ENCODE measurements at regions not wholly inside any gene's neighbourhood (a gene's known extent, or its start where the extent isn't known, plus 50 kb on each side); places are given as distances from the start of the nearest gene placed in this dataset.

- no peak overlapping the region for H3K4me3 Mint-ChIP-seq (ENCODE audit: low read depth, unreplicated experiment)
- no peak overlapping the region for H3K27ac Mint-ChIP-seq (ENCODE audit: unreplicated experiment)
- BruUV-seq (replicated peaks) = no TSS peak
- CTCF ChIA-PET = no interaction called here
- peaks cover 3% of the 10 kb centered on the region for H3K9me3 Mint-ChIP-seq (ENCODE audit: low read depth, unreplicated experiment)
- H3K36me3 Mint-ChIP-seq (ENCODE audit: insufficient read depth, unreplicated experiment) = no peaks in the 10 kb centered on the region
- peaks cover 9% of the 10 kb centered on the region for H3K4me1 Mint-ChIP-seq (ENCODE audit: low read depth, unreplicated experiment)
- DNase-seq = peak; percentile 59
- intact Hi-C loops (cut with micrococcal nuclease; ENCODE audit: unreplicated experiment) = loop anchor here (2.0 kb wide), 1 partner anchor 57 kb away; no protein-coding TSS in a partner anchor
- TF ChIP-seq CTCF (IDR thresholded peaks at IDR 0.05; ENCODE audit: unreplicated experiment) = no peak
- H3K27me3 Mint-ChIP-seq (ENCODE audit: unreplicated experiment) = no peaks in the 10 kb centered on the region
Measured at GRCh38 chr15:45919806-45920205, 285.0 kb downstream of the SQOR start.

DNA sequence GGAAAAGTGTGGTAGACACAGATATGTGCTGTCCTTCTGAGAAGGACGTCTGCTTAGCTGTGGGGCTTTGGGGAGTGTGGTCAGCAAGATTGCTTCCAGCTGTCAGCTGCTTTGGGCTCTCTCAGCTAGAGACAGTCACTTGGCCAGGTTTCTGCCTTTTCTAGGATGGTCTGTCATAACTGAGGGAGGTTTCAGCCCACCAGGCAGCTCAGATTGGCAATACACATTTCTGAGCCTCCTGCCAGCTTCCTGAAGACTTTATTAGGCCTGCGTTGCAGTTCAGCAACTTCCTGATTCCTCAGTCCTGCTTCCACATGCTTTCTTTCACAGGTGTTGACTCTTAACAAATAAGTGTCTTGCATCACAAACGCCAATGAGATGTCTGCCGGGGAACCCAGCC lies 286.5 kb downstream of the SQOR start:
- peaks cover 9% of the 10 kb centered on the region for H3K4me1 Mint-ChIP-seq (ENCODE audit: low read depth, unreplicated experiment)
- H3K4me3 Mint-ChIP-seq (ENCODE audit: low read depth, unreplicated experiment) = no peak overlapping the region
- intact Hi-C loops (cut with micrococcal nuclease; ENCODE audit: unreplicated experiment) = no loop called here
- no peak for TF ChIP-seq CTCF (IDR thresholded peaks at IDR 0.05; ENCODE audit: unreplicated experiment)
- DNase-seq = peak; percentile 10
- H3K9me3 Mint-ChIP-seq (ENCODE audit: low read depth, unreplicated experiment) = peaks cover 3% of the 10 kb centered on the region
- no peaks in the 10 kb centered on the region for H3K36me3 Mint-ChIP-seq (ENCODE audit: insufficient read depth, unreplicated experiment)
- peak overlapping the region; percentile 1 for H3K27ac Mint-ChIP-seq (ENCODE audit: unreplicated experiment)
- no TSS peak for BruUV-seq (replicated peaks)
- no peaks in the 10 kb centered on the region for H3K27me3 Mint-ChIP-seq (ENCODE audit: unreplicated experiment)
- CTCF ChIA-PET = no interaction called here

- no peak for TF ChIP-seq CTCF (IDR thresholded peaks at IDR 0.05; ENCODE audit: unreplicated experiment)
- intact Hi-C loops (cut with micrococcal nuclease; ENCODE audit: unreplicated experiment) = no loop called here
- Mint-ChIP-seq H3K4me3 (ENCODE audit: low read depth, unreplicated experiment) (no peak overlapping the region), H3K4me1 (ENCODE audit: low read depth, unreplicated experiment) (peaks cover 9% of the 10 kb centered on the region), H3K36me3 (ENCODE audit: insufficient read depth, unreplicated experiment) (no peaks in the 10 kb centered on the region), H3K9me3 (ENCODE audit: low read depth, unreplicated experiment) (peaks cover 3% of the 10 kb centered on the region), H3K27ac (ENCODE audit: unreplicated experiment) (peak overlapping the region; percentile 1), H3K27me3 (ENCODE audit: unreplicated experiment) (no peaks in the 10 kb centered on the region)
- no TSS peak for BruUV-seq (replicated peaks)
- CTCF ChIA-PET = interaction anchor here (0.7 kb wide), 1 partner anchor 46 kb away, joined by 6 read pairs; no protein-coding TSS in a partner anchor
- no peak for DNase-seq
Measured at GRCh38 chr15:45921978-45922377, 287.1 kb downstream of the SQOR start.

DNA sequence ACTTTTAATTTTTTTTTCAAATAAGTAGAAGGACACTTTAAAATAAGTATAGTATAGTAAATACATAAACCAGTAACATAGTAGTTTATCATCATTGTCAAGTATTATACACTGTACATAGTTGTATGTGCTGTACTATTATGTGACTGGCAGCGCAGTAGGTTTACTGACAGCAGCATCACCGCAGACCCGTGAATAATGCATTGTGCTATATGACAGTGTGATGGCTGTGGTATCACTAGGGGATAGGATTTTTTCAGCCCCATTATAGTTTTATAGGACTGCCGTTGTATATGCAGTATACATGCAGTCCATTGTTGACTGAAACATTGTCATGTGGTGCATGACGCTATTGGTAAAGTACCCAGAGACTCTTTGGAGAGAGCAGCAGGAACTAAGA lies 306.5 kb downstream of the SQOR start:
- intact Hi-C loops (cut with micrococcal nuclease; ENCODE audit: unreplicated experiment) = no loop called here
- no peaks in the 10 kb centered on the region for H3K27me3 Mint-ChIP-seq (ENCODE audit: unreplicated experiment)
- no peak for DNase-seq
- no peak overlapping the region for H3K27ac Mint-ChIP-seq (ENCODE audit: unreplicated experiment)
- H3K4me3 Mint-ChIP-seq (ENCODE audit: low read depth, unreplicated experiment) = no peak overlapping the region
- no peaks in the 10 kb centered on the region for H3K9me3 Mint-ChIP-seq (ENCODE audit: low read depth, unreplicated experiment)
- peaks cover 8% of the 10 kb centered on the region for H3K4me1 Mint-ChIP-seq (ENCODE audit: low read depth, unreplicated experiment)
- BruUV-seq (replicated peaks) = no TSS peak
- no peaks in the 10 kb centered on the region for H3K36me3 Mint-ChIP-seq (ENCODE audit: insufficient read depth, unreplicated experiment)
- CTCF ChIA-PET = no interaction called here
- no peak for TF ChIP-seq CTCF (IDR thresholded peaks at IDR 0.05; ENCODE audit: unreplicated experiment)
